Astrocyte (in vitro differentiated cells and primary cell): ENCODE measurements at regions not wholly inside any gene's neighbourhood (a gene's known extent, or its start where the extent isn't known, plus 50 kb on each side); places are given as distances from the start of the nearest gene placed in this dataset.

Experiments
- EZH2 ChIP-seq: IDR thresholded peaks from 2 replicates; pipeline ENCODE4 v1.6.1; 2012; ENCODE audit warnings: mild to moderate bottlenecking, low read length, inconsistent platforms; ENCODE audit not compliant: insufficient read depth
- TF ChIP-seq, protein P1 (sequence below): IDR thresholded peaks from 2 replicates; pipeline ENCODE4 v1.5.1; 2011; ENCODE audit warnings: low read depth, mild to moderate bottlenecking, inconsistent platforms, low read length, moderate library complexity; ENCODE audit not compliant: insufficient read depth

DNA sequence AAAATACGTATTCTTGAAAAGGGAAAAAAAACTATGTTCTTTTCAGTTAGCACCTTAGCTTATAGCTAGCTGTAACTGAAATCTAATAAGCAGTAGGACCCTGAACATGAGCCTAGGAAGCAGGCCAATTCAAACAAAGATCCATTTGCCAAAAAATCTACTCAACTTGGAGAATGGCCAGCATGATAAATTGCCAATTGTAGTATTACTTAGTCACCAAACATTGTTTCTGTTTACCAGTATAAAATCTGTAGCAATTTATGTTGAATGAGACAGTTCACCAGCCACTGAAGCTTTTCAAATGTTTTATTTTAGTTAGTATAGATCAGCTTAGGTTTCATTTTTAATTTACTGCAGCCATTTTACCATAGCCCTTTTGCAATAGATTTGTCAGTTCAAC lies 323.6 kb upstream of the DIPK2B start:
- no peak for TF ChIP-seq EZH2
- TF ChIP-seq, protein P1, sequence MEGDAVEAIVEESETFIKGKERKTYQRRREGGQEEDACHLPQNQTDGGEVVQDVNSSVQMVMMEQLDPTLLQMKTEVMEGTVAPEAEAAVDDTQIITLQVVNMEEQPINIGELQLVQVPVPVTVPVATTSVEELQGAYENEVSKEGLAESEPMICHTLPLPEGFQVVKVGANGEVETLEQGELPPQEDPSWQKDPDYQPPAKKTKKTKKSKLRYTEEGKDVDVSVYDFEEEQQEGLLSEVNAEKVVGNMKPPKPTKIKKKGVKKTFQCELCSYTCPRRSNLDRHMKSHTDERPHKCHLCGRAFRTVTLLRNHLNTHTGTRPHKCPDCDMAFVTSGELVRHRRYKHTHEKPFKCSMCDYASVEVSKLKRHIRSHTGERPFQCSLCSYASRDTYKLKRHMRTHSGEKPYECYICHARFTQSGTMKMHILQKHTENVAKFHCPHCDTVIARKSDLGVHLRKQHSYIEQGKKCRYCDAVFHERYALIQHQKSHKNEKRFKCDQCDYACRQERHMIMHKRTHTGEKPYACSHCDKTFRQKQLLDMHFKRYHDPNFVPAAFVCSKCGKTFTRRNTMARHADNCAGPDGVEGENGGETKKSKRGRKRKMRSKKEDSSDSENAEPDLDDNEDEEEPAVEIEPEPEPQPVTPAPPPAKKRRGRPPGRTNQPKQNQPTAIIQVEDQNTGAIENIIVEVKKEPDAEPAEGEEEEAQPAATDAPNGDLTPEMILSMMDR: no peak
